ENCODE measurements at regions not wholly inside any gene's neighbourhood (a gene's known extent, or its start where the extent isn't known, plus 50 kb on each side); places are given as distances from the start of the nearest gene placed in this dataset.

- TF ChIP-seq POLR2A (IDR thresholded peaks at IDR 0.05) (no peak), CTCF (IDR thresholded peaks at IDR 0.05) (no peak)
Observed at GRCh38 chr2:59538398-59538911, 1015.0 kb downstream of the BCL11A start.

Data from Peyer's patch (tissue), 4 donors.